ENCODE measurements at regions not wholly inside any gene's neighbourhood (a gene's known extent, or its start where the extent isn't known, plus 50 kb on each side); places are given as distances from the start of the nearest gene placed in this dataset.

DNA sequence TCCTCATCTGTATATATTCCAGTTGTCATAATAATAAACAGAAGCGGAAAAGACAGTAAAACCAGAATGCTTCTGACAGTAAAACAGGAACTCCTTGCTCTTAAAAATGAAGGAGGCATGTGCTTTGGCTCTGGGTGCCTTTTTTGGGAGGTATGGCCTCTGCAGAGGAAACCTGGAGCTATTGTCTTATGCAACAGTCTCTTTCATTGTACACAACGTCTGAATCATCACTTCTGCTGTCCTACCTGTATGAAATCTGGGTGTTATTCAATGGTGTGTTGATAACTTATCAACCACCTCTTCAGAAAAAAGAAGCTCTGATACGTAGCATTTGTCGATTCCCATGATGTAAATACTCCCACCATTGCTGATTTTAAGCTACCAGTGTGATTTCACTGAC lies 64.8 kb downstream of the CDCA7 start:
- Mint-ChIP-seq H3K4me3 (no peak overlapping the region), H3K36me3 (ENCODE audit: insufficient read depth) (no peaks in the 10 kb centered on the region), H3K4me1 (ENCODE audit: low read depth in 2 of 2) (no peaks in the 10 kb centered on the region), H3K27ac (no peak overlapping the region), H3K27me3 (peaks cover 59 to 65% of the 10 kb centered on the region in 2 donors), H3K9me3 (no peaks in the 10 kb centered on the region)
- DNase-seq (no peak), ATAC-seq (replicated peaks) (no peak)

DNA sequence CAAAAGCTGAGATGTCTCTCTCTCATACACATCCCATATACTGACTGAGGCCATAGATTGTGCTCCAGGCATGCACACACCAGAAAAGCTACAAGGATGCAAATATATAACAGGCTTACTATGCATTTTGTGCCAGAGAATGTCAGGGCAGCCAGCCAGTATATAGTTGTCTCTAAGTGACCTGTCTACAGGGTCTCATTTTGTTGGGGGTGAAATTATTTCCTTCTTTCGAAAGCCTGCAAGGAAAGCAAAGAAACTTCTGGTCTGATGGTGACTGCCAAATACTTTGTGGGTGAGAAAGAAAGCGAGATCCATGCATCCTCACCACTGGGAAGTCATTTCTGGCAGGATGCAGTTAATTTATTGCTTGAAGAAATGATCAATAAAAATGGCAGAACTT lies 70.2 kb downstream of the CDCA7 start:
- Mint-ChIP-seq H3K4me1 (ENCODE audit: low read depth in 2 of 2) (no peaks in the 10 kb centered on the region), H3K9me3 (no peaks in the 10 kb centered on the region), H3K27me3 (peaks cover 49 to 86% of the 10 kb centered on the region in 2 donors), H3K36me3 (ENCODE audit: insufficient read depth) (no peaks in the 10 kb centered on the region), H3K4me3 (no peak overlapping the region), H3K27ac (no peak overlapping the region)
- DNase-seq (no peak), ATAC-seq (replicated peaks) (no peak)

DNA sequence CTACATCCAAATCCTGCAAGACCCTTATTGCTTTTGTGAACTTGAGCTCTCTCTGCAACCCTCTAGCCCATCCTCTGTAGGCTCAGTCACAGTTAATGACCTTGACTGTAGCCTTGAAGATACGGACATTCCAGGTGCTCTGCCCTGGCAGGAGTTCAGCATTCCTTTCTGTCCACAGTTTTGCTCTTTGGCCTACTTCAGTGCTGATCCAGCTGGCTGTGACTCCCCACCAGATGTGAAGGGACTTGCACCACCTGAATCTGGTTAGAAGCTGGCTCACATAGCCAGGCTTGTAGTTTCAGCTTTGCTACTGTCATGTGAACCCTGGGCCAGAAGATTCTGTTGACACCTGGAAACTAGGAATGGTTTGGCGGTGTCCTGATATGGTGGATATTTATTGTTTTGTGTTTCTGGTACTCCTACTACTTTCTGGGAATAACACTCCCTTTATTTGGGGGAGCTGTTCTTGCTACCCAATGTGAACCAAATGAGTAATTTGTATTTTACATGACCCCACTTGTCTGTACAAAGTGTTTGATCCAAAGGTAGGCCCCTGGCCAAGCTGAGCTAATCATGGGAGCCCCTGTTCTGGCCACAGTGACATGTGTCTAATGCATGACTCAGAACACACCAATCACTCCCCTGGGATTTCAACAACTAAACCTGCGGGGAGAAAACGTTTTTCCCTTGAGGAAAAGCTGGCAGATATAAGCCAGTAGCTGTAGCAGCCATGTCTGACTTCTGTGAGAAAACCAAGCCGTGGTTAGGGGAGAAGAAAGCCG lies 73.4 kb downstream of the CDCA7 start:
- no peak for ATAC-seq (replicated peaks)
- DNase-seq: no peak
- H3K4me1 Mint-ChIP-seq (ENCODE audit: low read depth in 2 of 2): no peaks in the 10 kb centered on the region
- H3K27me3 Mint-ChIP-seq: peaks cover 54 to 84% of the 10 kb centered on the region in 2 donors
- no peak overlapping the region for H3K4me3 Mint-ChIP-seq
- no peak overlapping the region for H3K27ac Mint-ChIP-seq
- no peaks in the 10 kb centered on the region for H3K36me3 Mint-ChIP-seq (ENCODE audit: insufficient read depth)
- H3K9me3 Mint-ChIP-seq: no peaks in the 10 kb centered on the region

DNA sequence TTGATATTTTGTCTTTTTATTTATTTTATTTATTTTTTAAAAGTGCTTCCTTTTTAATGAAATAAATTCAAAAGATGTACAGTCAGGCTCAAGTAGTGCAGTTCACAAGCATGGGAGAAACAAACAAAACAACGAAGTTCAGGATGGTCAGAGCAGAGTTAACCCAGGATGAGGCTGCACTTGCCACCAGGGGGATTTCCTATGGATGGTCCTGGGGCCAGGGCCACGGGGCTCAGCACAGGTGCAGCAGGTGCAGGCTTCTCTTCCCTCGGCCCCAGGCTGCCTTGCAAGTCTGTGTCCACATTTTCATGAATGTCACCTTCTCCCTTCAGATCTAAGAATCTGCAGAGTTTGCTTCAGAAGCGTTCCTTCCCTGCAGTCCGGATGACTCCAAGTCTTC lies 76.5 kb downstream of the CDCA7 start:
- Mint-ChIP-seq H3K9me3 (no peaks in the 10 kb centered on the region), H3K4me3 (no peak overlapping the region), H3K4me1 (ENCODE audit: low read depth in 2 of 2) (no peaks in the 10 kb centered on the region), H3K27ac (no peak overlapping the region), H3K36me3 (ENCODE audit: insufficient read depth) (no peaks in the 10 kb centered on the region), H3K27me3 (peaks cover 50 to 90% of the 10 kb centered on the region in 2 donors)
- ATAC-seq (replicated peaks) (no peak), DNase-seq (no peak)

DNA sequence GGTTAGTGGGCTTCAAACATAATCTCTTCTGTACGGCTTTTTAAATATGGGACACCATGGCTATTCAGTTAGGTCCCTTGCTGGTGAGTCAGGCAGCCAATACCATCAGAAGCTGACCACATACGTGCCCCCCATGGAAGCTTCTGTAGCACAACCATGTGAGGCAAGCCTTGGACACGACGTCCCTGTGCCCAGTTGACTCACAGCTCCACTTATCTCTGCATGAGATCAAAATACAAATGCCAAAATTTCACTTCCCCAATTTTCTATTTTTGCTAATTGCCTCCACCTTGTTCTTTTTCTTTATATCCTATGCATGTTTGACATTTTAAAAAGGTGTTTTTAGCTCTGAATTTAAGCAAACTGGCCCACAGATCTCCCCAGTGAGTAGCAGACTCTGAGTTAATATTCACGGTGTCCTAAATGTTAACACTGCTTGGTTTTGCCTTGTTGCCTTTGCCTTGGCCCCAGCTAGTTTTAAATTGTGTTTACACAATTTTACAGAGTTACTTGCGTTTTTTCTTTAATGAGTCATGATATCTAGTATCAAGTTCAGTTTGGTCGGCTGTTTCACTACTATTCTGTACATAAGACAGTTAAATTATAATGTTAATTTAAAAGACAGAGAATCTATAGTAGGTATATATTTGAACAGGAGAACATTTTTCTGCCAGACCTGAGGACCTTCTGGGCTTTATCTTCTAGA lies 77.5 kb downstream of the CDCA7 start:
- DNase-seq (no peak), ATAC-seq (replicated peaks) (no peak)
- H3K4me1 Mint-ChIP-seq (ENCODE audit: low read depth in 2 of 2): no peaks in the 10 kb centered on the region
- H3K36me3 Mint-ChIP-seq (ENCODE audit: insufficient read depth): no peaks in the 10 kb centered on the region
- H3K4me3 Mint-ChIP-seq: no peak overlapping the region
- H3K27me3 Mint-ChIP-seq: peaks cover 40 to 85% of the 10 kb centered on the region in 2 donors
- no peak overlapping the region for H3K27ac Mint-ChIP-seq
- no peaks in the 10 kb centered on the region for H3K9me3 Mint-ChIP-seq

DNA sequence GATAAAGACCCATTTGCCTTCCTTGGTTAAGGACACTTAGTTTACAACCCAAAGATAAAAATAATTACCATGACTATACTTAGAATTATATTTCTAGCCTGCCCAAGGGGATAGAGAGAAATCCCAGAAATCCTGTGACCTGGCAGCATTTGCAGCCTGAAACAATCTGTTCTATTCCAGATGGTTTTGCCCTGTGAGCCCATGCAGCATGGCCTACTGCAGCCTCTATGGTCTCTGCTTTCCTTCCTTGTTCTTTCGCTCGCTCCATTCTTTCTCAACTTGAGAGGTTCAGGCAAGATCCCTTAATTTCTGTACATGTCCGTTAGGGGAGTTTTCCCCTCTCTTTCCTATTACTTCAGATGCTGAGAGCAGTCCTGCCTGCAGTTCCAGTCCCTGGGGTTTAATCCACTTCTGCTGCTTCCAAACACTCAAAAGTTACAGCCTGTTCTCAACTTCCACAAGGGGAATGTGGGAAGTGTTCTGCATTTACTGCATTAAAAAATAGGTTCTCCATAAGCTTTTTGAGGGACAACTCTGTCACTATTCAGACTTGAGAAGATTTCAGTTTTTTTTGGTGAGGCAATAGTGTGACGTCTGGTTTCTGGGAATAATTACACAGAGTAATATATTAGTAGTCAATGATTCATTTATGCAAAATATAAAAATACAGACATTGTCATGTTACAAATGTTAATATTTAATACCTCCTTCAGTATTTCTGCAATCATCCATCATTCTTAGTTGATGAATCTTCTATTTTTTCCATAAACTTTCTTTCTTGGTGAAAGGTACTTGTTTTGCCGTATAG lies 80.3 kb downstream of the CDCA7 start:
- H3K27me3 Mint-ChIP-seq: peaks cover 51 to 76% of the 10 kb centered on the region in 2 donors
- no peak overlapping the region for H3K27ac Mint-ChIP-seq
- ATAC-seq (replicated peaks) (no peak), DNase-seq (no peak)
- H3K9me3 Mint-ChIP-seq: no peaks in the 10 kb centered on the region
- no peak overlapping the region for H3K4me3 Mint-ChIP-seq
- no peaks in the 10 kb centered on the region for H3K36me3 Mint-ChIP-seq (ENCODE audit: insufficient read depth)
- H3K4me1 Mint-ChIP-seq (ENCODE audit: low read depth in 2 of 2): no peaks in the 10 kb centered on the region

DNA sequence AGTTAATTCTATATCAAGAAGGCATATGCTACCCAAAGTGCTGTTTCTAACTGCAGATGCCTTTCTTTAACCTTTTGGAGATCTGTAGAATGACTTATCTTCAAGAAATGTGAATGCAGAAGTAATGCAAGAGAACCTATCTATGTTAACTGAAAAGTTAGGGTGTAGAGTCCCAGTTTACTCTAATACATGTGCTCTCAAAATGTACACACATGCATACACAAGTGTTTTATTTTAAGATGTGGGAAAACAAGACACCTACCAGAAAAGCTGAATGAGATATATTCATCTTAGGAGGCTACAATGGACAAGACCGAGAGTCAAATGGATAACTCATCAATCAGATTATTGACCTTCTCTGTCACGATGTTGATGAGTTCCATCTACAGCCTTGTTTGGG lies 80.9 kb downstream of the CDCA7 start:
- no peak overlapping the region for H3K4me3 Mint-ChIP-seq
- no peak for ATAC-seq (replicated peaks)

DNA sequence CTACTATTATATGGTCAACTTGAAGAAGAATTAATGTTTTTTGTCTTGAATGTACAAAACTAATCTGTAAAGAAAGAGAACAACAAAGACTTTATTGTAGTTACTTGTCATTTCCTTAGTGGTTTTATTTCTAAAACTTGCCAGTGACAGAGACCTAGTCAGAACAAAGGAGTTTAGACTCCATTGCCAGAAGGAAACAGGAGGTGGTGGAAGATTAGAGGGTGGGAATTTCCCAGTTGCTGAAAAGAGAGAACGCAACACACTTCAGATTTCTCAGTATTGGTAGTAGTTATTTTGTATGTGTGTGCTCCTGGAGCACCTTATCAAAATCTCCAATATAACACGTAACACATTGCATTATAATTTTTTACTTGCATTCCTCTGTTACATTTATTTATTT lies 81.4 kb downstream of the CDCA7 start:
- DNase-seq (no peak), ATAC-seq (replicated peaks) (no peak)
- H3K9me3 Mint-ChIP-seq: no peaks in the 10 kb centered on the region
- H3K27me3 Mint-ChIP-seq: peaks cover 51 to 72% of the 10 kb centered on the region in 2 donors
- H3K4me3 Mint-ChIP-seq: no peak overlapping the region
- no peaks in the 10 kb centered on the region for H3K4me1 Mint-ChIP-seq (ENCODE audit: low read depth in 2 of 2)
- H3K27ac Mint-ChIP-seq: no peak overlapping the region
- H3K36me3 Mint-ChIP-seq (ENCODE audit: insufficient read depth): no peaks in the 10 kb centered on the region

More for the DNA sequence above, 80.9 kb downstream of the CDCA7 start:
- Mint-ChIP-seq H3K27me3 (peaks cover 51 to 76% of the 10 kb centered on the region in 2 donors), H3K4me1 (ENCODE audit: low read depth in 2 of 2) (no peaks in the 10 kb centered on the region), H3K27ac (no peak overlapping the region), H3K9me3 (no peaks in the 10 kb centered on the region), H3K36me3 (ENCODE audit: insufficient read depth) (no peaks in the 10 kb centered on the region)
- DNase-seq: no peak

DNA sequence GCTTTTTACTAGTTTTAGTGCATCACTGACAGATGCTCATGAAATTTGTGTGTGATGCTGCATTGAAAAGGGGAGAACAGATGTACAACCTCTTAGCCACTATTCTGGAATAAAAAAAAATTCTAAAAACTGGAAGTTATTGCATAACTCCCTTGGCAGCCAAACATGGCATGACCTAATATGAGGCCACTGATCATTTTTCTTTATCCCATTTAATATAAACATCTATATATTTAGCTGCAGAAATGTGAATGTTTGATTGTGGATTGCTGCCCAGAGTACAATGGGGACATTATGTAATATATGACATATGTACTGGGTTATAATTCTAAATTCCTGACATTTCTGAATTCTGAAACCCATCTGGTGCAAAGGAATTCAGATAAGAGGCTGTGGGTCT lies 86.5 kb downstream of the CDCA7 start:
- H3K9me3 Mint-ChIP-seq: no peaks in the 10 kb centered on the region
- DNase-seq (no peak), ATAC-seq (replicated peaks) (no peak)
- H3K27ac Mint-ChIP-seq: no peak overlapping the region
- H3K4me1 Mint-ChIP-seq (ENCODE audit: low read depth in 2 of 2): no peaks in the 10 kb centered on the region
- no peaks in the 10 kb centered on the region for H3K36me3 Mint-ChIP-seq (ENCODE audit: insufficient read depth)
- no peak overlapping the region for H3K4me3 Mint-ChIP-seq
- H3K27me3 Mint-ChIP-seq: peaks cover 24 to 48% of the 10 kb centered on the region in 2 donors

DNA sequence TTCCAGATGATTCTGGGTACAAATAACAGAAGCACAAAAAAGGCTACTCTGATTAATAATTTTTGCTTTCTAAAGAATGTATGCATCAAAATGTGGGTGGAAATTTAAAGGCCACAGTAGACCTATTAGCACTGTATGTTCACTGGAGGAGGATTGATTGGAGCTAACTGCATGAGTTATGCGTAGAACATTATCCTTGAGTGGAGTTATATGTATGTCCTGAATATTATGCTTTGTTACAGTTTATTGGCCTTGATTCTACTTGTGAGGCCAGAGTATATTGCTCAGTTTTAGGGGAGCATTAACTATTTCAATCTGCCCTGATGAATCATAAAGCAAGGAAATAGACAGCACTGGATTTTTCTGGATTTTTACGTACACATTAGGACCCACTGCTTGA lies 87.9 kb downstream of the CDCA7 start:
- no peak for ATAC-seq (replicated peaks)
- Mint-ChIP-seq H3K4me1 (ENCODE audit: low read depth in 2 of 2) (no peaks in the 10 kb centered on the region), H3K4me3 (no peak overlapping the region), H3K9me3 (no peaks in the 10 kb centered on the region), H3K27ac (no peak overlapping the region), H3K36me3 (ENCODE audit: insufficient read depth) (no peaks in the 10 kb centered on the region), H3K27me3 (peaks cover 21 to 40% of the 10 kb centered on the region in 2 donors)
- no peak for DNase-seq

DNA sequence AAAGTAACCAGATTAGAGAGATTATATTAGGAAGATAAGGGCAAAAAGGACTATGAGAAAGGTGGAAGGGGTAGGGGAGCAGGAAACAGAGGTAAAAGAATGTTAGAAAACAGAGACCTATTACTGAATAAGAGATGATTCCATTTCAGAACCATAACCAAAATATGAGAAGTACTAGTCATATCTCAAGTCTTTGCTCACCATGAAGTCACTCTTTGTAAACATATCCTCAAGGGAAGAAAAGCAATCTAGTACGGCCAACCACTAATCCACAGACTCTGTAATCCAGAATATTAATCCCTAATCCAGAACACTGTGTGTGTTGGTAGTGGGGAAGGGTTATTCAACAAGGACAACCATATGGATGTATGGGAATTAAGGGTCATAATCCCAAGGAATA lies 92.0 kb downstream of the CDCA7 start:
- Mint-ChIP-seq H3K27ac (no peak overlapping the region), H3K4me3 (no peak overlapping the region), H3K4me1 (ENCODE audit: low read depth in 2 of 2) (peaks cover 7 to 14% of the 10 kb centered on the region in 2 donors), H3K9me3 (no peaks in the 10 kb centered on the region), H3K36me3 (ENCODE audit: insufficient read depth) (no peaks in the 10 kb centered on the region), H3K27me3 (peaks cover 15 to 17% of the 10 kb centered on the region in 2 donors)
- ATAC-seq (replicated peaks): no peak
- DNase-seq: no peak

DNA sequence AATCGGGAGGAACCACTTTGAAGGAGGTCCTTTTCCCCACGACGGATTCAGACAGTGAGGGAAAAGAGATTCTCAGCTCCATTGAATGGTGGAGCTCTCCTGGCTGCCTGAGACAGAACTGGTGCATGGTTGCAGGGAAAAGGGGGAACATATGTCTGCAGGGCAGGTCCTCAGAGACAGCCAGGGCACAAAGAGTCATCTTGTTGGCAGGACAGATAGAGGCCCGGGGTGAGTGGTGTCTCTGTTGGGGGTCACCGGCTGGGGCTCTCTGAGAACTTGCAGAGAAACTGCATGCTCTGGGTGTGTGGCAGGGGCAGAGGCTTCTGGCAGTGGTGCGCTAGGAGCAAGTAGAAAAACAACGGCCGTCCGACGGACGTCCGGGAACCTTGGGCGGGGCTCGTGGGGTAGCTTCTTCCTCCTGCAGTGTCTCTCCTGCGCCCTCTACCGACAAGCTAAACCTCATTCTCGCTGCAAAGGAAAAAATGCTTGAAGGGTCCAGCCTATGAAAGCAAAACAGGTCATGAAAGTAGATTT lies 94.3 kb downstream of the CDCA7 start:
- peak; percentile 63 to 69 (median 69) for DNase-seq
- H3K4me1 Mint-ChIP-seq (ENCODE audit: low read depth in 2 of 2): peaks cover 7 to 15% of the 10 kb centered on the region in 2 donors
- no peaks in the 10 kb centered on the region for H3K9me3 Mint-ChIP-seq
- peak overlapping the region; percentile 66 for H3K4me3 Mint-ChIP-seq
- H3K27me3 Mint-ChIP-seq: peaks cover 21 to 30% of the 10 kb centered on the region in 2 donors
- ATAC-seq (replicated peaks): peak; percentile 80
- peak overlapping the region in 1 of 2 donors; percentile 53 for H3K27ac Mint-ChIP-seq
- no peaks in the 10 kb centered on the region for H3K36me3 Mint-ChIP-seq (ENCODE audit: insufficient read depth)

DNA sequence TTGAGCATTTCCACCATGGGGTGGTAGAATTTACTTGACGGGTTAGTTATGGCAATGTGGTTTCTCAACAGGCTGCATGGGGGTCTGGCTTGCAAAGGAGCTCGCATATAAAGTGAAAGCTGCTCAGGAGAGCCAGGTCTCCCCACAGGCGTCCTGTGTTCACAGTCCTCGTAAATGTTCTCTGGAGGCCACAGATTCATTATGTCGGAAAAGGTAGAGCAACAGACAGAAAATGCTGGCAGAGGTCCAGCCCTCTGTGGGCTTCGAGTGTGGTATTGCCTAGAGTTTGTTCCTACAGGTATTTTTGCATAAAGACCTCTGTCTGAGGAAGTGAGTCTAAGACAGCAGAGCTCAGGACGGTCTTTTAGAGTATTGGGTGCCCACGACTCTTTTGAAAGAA lies 96.4 kb downstream of the CDCA7 start:
- no peak for ATAC-seq (replicated peaks)
- peaks cover 7 to 15% of the 10 kb centered on the region in 2 donors for H3K4me1 Mint-ChIP-seq (ENCODE audit: low read depth in 2 of 2)
- H3K27ac Mint-ChIP-seq: peak overlapping the region in 1 of 2 donors; percentile 62
- DNase-seq: peak in 1 of 3 experiments; percentile 2
- peaks cover 33 to 50% of the 10 kb centered on the region in 2 donors for H3K27me3 Mint-ChIP-seq
- peak overlapping the region; percentile 23 to 58 for H3K4me3 Mint-ChIP-seq
- no peaks in the 10 kb centered on the region for H3K36me3 Mint-ChIP-seq (ENCODE audit: insufficient read depth)
- H3K9me3 Mint-ChIP-seq: no peaks in the 10 kb centered on the region

Data from effector memory CD8-positive, alpha-beta T cell (primary cell).